ENCODE measurements at regions not wholly inside any gene's neighbourhood (a gene's known extent, or its start where the extent isn't known, plus 50 kb on each side); places are given as distances from the start of the nearest gene placed in this dataset.
"Not testable (repeated sequence)": the region's sequence is repeated elsewhere in the genome, so short reads cannot be mapped to it uniquely, and the experiment has no call there.

DNA sequence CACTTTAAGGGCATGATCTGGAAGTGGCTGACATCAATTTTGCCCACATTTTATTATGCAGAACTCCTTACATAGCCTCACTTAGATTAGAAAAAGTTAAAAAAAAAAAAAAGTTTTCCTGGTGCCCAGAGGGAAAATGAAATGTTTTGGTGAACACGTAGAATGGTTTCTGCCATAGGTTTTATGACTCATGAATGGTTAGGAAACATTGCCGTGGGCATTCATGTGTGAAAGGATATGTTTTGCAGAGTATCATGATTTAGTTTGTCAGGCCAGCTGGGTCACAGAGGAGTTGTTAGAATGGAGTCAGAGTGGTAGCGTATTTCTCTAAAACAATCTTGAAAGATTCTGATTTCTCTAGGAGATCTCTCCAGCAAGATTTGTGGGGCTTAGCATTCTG is 133.8 kb downstream of the MRPL57 start:
- WGBS, 2 donors = 60 to 63% methylated on average over 3 of the region's 3 CpGs
- Histone ChIP-seq H3K4me1 (no peaks in the 10 kb centered on the region), H3K27me3 (no peaks in the 10 kb centered on the region), H3K9me3 (no peaks in the 10 kb centered on the region), H3K4me3 (no peak overlapping the region), H3K36me3 (replicated peaks in 1 of 2; ENCODE audit: insufficient read depth in 1 of 2, low read depth in 2 of 2) (no peaks in the 10 kb centered on the region), H3K27ac (no peak overlapping the region)
- intact Hi-C loops (cut with DNase I) = no loop called here
- ATAC-seq = no peak
- DNase-seq = no peak
- no peak for TF ChIP-seq POLR2A (IDR thresholded peaks at IDR 0.05)
- TF ChIP-seq, protein P1, sequence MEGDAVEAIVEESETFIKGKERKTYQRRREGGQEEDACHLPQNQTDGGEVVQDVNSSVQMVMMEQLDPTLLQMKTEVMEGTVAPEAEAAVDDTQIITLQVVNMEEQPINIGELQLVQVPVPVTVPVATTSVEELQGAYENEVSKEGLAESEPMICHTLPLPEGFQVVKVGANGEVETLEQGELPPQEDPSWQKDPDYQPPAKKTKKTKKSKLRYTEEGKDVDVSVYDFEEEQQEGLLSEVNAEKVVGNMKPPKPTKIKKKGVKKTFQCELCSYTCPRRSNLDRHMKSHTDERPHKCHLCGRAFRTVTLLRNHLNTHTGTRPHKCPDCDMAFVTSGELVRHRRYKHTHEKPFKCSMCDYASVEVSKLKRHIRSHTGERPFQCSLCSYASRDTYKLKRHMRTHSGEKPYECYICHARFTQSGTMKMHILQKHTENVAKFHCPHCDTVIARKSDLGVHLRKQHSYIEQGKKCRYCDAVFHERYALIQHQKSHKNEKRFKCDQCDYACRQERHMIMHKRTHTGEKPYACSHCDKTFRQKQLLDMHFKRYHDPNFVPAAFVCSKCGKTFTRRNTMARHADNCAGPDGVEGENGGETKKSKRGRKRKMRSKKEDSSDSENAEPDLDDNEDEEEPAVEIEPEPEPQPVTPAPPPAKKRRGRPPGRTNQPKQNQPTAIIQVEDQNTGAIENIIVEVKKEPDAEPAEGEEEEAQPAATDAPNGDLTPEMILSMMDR (IDR thresholded peaks at IDR 0.05) = no peak

DNA sequence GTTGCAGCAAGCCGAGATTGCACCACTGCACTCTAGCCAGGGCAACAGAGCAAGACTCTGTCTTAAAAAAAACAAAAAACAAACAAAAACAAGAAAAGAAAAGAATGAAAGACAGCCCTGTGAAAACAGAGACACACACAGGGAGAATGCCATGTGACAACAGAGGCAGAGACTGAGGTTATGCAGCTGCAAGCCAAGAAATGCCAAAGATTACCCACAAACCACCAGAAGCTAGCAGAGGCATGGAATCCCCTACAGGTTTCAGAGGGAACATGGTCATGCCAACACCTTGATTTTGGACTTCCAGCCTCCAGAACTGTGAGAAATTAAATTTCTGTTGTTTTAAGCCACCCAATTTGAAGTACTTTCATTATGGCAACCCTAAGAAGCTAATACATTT is 138.5 kb downstream of the MRPL57 start:
- H3K36me3 ChIP-seq (replicated peaks in 1 of 2; ENCODE audit: insufficient read depth in 1 of 2, low read depth in 2 of 2); H3K27me3 ChIP-seq; DNase-seq; H3K9me3 ChIP-seq; H3K27ac ChIP-seq; intact Hi-C loops (cut with DNase I); H3K4me3 ChIP-seq; ATAC-seq; H3K4me1 ChIP-seq: not testable (repeated sequence)
- 90 to 100% methylated on average over 1 of the region's 1 CpG for WGBS, 2 donors

DNA sequence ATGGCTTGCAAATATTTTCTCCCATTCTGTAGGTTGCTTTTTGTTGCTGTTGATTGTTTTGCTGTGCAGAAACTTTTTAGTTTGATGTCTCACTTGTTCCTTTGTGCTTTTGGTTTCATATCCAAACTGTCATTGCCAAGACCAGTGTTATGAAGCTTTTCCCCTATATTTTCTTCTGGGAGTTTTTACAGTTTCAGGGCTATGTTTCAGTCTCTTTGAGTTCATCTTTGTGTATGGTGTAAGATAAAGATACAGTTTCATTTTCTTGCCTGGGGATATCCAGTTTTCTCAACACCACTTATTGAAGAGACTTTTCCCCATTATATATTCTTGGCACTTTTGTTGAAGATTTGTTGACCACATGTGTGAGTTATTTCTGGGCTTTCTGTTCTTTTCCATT is 139.9 kb downstream of the MRPL57 start:
- Histone ChIP-seq H3K4me3 (no peak overlapping the region), H3K27ac (no peak overlapping the region), H3K9me3 (no peaks in the 10 kb centered on the region), H3K27me3 (no peaks in the 10 kb centered on the region), H3K4me1 (no peaks in the 10 kb centered on the region), H3K36me3 (replicated peaks in 1 of 2; ENCODE audit: insufficient read depth in 1 of 2, low read depth in 2 of 2) (no peaks in the 10 kb centered on the region)
- TF ChIP-seq, protein P1 (IDR thresholded peaks at IDR 0.05) = no peak
- TF ChIP-seq POLR2A (IDR thresholded peaks at IDR 0.05) = no peak
- no peak for DNase-seq
- intact Hi-C loops (cut with DNase I) = no loop called here
- ATAC-seq = no peak

DNA sequence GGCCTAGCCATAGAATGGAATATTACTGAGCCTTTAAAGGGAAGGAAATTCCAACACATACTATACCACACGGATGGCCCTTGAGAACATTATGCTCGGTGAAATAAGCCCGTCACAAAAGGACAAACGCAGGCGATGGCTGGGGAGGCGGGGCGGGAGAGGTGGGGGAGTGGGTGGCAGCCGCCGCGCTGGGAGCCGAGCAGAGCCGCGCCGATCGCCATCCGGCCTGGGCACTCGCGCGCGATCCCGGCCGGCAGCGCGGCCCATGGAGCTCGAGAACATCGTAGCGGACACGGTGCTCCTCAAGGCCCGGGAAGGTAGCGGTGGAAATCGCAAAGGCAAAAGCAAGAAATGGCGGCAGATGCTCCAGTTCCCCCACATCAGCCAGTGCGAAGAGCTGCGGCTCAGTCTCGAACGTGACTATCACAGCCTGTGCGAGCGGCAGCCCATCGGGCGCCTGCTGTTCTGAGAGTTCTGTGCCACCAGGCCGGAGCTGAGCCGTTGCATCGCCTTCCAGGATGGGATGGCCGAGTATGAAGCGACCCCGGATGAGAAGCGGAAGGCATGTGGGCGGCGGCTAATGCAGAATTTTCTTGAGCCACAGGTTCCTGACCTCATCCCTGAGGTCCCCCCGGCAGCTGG is 140.1 kb downstream of the ZDHHC20 start:
- WGBS, 2 donors = 54 to 68% methylated on average over 23 to 45 of the region's 50 CpGs
- H3K9me3 ChIP-seq = no peaks in the 10 kb centered on the region
- no peak for ATAC-seq
- no peaks in the 10 kb centered on the region for H3K4me1 ChIP-seq
- no peaks in the 10 kb centered on the region for H3K36me3 ChIP-seq (replicated peaks in 1 of 2; ENCODE audit: insufficient read depth in 1 of 2, low read depth in 2 of 2)
- no peak for DNase-seq
- intact Hi-C loops (cut with DNase I) = no loop called here
- no peak for TF ChIP-seq POLR2A (IDR thresholded peaks at IDR 0.05)
- TF ChIP-seq, protein P1 (IDR thresholded peaks at IDR 0.05) = no peak
- H3K27me3 ChIP-seq = no peaks in the 10 kb centered on the region
- no peak overlapping the region for H3K4me3 ChIP-seq
- H3K27ac ChIP-seq = no peak overlapping the region

DNA sequence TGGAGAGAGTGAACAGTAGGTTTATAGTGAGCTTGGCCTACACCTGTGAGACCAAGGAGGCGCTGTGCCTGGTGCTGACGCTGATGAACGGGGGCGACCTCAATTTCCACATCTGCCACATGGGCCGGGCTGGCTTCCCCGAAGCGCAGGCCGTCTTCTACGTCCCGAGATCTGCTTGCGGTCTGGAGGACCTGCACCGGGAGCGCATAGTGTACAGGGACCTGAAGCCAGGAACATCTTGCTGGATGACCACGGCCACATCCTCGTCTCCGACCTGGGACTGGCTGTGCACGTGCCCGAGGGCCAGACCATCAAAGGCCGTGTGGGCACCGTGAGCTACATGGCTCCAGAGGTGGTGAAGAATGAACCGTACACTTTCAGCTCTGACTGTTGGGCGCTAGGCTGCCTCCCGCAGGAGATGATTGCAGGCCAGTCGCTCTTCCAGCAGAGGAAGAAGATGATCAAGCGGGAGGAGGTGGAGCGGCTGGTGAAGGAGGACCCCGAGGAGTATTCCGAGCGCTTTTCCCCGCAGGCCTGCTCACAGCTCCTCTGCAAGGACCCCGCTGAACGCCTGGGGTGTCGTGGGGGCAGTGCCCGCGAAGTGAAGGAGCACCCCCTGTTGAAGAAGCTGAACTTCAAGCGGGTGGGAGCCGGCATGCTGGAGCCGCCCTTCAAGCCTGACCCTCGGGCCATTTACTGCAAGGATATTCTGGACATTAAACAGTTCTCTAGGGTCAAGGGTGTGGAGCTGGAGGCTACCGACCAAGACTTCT is 139.0 kb downstream of the ZDHHC20 start:
- TF ChIP-seq, protein P1 (IDR thresholded peaks at IDR 0.05) = no peak
- no peak for TF ChIP-seq POLR2A (IDR thresholded peaks at IDR 0.05)
- Histone ChIP-seq H3K27me3 (no peaks in the 10 kb centered on the region), H3K27ac (no peak overlapping the region), H3K4me1 (no peaks in the 10 kb centered on the region), H3K9me3 (no peaks in the 10 kb centered on the region), H3K4me3 (no peak overlapping the region), H3K36me3 (replicated peaks in 1 of 2; ENCODE audit: insufficient read depth in 1 of 2, low read depth in 2 of 2) (no peaks in the 10 kb centered on the region)
- ATAC-seq = no peak
- intact Hi-C loops (cut with DNase I) = no loop called here
- WGBS, 2 donors = 91 to 96% methylated on average over 38 to 40 of the region's 40 CpGs
- no peak for DNase-seq
